ENCODE measurements at regions not wholly inside any gene's neighbourhood (a gene's known extent, or its start where the extent isn't known, plus 50 kb on each side); places are given as distances from the start of the nearest gene placed in this dataset.

GRCh38 chr2:455913-456312, 168.0 kb upstream of the ALKAL2 start:
- TF ChIP-seq CTCF (IDR thresholded peaks at IDR 0.05 in 2 of 3, conservative IDR thresholded peaks at IDR 0.05 in 1 of 3; ENCODE audit: control insufficient read depth in 2 of 3, extremely low read depth in 1 of 3, insufficient read depth in 1 of 3, low read depth in 3 of 3, low read length in 3 of 3), result no peak
- no peak for TF ChIP-seq ETV6 (conservative IDR thresholded peaks at IDR 0.05 in 1 of 2, IDR thresholded peaks at IDR 0.05 in 1 of 2; ENCODE audit: borderline replicate concordance in 1 of 2, low read depth in 1 of 2)
- TF ChIP-seq CUX1 (IDR thresholded peaks at IDR 0.05; ENCODE audit: insufficient replicate concordance, low read depth, low read length), result no peak
- TF ChIP-seq ZNF592 (IDR thresholded peaks at IDR 0.05), result no peak
- no peak for TF ChIP-seq POLR2AphosphoS5 (IDR thresholded peaks at IDR 0.05; ENCODE audit: low read length)
- TF ChIP-seq MYC (IDR thresholded peaks at IDR 0.05; ENCODE audit: insufficient read depth, insufficient read length, insufficient replicate concordance, low read length, severe bottlenecking), result no peak
- no peak for TF ChIP-seq ELK1 (IDR thresholded peaks at IDR 0.05; ENCODE audit: low read depth, low read length)
- no peak for TF ChIP-seq SREBF2 (IDR thresholded peaks at IDR 0.05; ENCODE audit: low read length)
- TF ChIP-seq CBX3 (IDR thresholded peaks at IDR 0.05; ENCODE audit: borderline replicate concordance, low read depth), result no peak
- TF ChIP-seq CBX5 (IDR thresholded peaks at IDR 0.05; ENCODE audit: low read depth), result no peak
- no peak for TF ChIP-seq KAT2A (conservative IDR thresholded peaks at IDR 0.05; ENCODE audit: control insufficient read depth, low read depth, low read length)
- TF ChIP-seq MLLT1 (IDR thresholded peaks at IDR 0.05), result no peak
- no peak for TF ChIP-seq NFXL1 (IDR thresholded peaks at IDR 0.05; ENCODE audit: borderline replicate concordance)
- TF ChIP-seq NFYA (IDR thresholded peaks at IDR 0.05; ENCODE audit: borderline replicate concordance, low read depth, low read length), result no peak

Measured in GM12878 (cell line).